Epithelial cell of proximal tubule (primary cell): ENCODE measurements at regions not wholly inside any gene's neighbourhood (a gene's known extent, or its start where the extent isn't known, plus 50 kb on each side); places are given as distances from the start of the nearest gene placed in this dataset.

Experiments used
- DNase-seq: peaks from one replicate; pipeline ENCODE4 v3.0.0-alpha.2; 2011; ENCODE audit warnings: low read depth
- H3K4me3 ChIP-seq: 2 replicates; pipeline ENCODE4 v1.5.1; 2011; ENCODE audit warnings: low read depth, mild to moderate bottlenecking, low read length
- CTCF ChIP-seq: conservative IDR thresholded peaks from 2 replicates; pipeline ENCODE4 v1.5.1; 2012; ENCODE audit warnings: low read depth, mild to moderate bottlenecking, low read length

DNA sequence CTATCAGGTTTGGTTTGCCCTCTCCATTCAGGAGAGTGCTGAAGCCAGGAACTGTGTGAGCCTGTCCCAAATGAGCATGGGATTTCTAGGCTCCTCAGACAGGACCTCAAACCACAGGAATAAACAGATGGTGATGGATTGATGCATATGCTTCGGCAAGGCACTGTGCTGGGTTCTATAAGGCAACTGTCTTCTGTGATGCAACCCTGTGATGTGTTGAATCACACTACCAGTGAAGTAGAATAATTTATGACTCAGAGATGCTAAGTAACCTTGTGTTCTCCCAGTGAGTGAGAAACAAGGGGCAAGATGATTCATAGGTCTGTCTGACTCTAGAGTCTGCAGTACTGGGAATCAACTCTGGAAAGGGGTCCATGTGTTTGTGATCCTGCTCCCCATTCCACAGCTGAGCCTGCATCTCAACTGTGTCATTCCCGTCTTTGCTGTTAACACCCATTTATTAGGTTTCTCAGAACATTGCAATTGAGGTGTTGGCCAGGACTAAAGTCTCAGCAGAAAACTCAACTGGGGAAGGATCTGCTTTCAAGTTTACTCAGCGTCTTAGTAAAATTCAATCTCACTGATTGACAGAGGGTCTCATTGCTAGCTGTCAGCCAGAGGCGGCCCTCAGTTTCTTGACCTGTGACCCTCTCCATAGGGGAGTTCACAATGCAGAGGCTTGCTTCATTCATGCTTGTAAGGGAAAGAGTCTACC, 510.1 kb upstream of the CFAP20DC start:
- no peak for TF ChIP-seq CTCF
- DNase-seq = peak; percentile 92
- no peak overlapping the region for H3K4me3 ChIP-seq

DNA sequence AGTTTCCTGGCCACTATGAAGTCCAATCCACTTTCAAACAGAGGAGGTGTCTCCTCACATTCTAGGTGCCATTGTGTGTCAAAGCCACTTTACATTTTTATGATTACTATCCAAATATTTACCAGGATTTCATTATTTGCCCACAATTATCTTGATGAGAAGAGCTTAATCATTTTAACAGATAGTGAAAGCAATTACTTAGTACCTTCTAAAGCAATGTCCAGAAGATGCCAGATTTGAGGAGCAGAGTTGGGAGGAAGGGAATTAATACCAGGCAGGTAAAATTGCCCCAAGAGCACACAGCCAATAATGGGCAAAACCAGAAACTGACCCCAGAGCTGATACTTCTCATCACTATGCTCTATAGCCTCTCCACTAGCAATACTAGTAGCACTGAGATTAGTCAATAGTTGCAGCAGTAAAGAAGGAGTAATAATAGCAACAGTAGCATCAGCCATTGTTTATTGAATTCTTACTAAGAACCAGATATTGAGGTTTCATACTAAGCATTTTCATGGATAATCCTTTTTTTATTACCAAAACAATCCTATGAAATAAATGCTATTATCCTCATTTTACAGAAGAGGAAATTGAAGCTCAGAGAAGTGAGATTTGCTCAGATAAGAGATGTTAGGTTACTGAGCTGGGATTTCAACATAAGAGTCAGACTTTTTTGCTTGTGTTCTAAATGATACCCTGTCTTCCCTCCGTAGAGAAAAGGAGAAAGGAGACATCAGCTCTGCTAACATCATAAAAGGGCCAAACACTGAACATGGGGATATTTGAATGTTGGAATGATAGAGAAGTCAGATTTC, 509.3 kb upstream of the CFAP20DC start:
- no peak for DNase-seq
- no peak overlapping the region for H3K4me3 ChIP-seq
- TF ChIP-seq CTCF = no peak

- H3K4me3 ChIP-seq = no peak overlapping the region
- no peak for DNase-seq
- TF ChIP-seq CTCF = no peak
Measured at GRCh38 chr3:59555593-59556315, 505.9 kb upstream of the CFAP20DC start.

DNA sequence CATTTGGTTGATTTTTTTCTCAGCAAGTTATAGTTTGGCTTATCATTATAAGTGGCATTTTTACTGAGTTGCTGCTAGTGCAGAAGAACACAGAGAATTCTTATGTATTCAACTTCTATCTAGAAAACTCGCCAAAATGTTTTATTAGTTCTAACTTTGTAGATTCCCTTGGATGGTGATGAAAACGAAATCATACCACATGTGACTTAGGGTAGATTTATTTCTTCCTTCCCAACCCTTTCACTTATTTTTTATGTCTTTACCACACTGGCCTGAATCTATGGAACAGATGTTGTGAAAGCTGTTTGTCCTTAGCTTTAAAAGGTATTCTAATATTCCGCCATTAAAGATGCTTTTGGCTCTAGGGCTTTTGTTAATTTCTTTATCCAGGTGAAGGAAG, 503.3 kb upstream of the CFAP20DC start:
- TF ChIP-seq CTCF = no peak
- H3K4me3 ChIP-seq = no peak overlapping the region
- DNase-seq = no peak

GRCh38 chr3:59551834-59552233, 502.0 kb upstream of the CFAP20DC start:
- DNase-seq = no peak
- no peak for TF ChIP-seq CTCF

GRCh38 chr3:59549962-59550361, 500.1 kb upstream of the CFAP20DC start:
- H3K4me3 ChIP-seq = no peak overlapping the region
- TF ChIP-seq CTCF = no peak
- no peak for DNase-seq

More at GRCh38 chr3:59551834-59552233, 502.0 kb upstream of the CFAP20DC start:
- no peak overlapping the region for H3K4me3 ChIP-seq
